GM23248 (cell line): ENCODE measurements at regions not wholly inside any gene's neighbourhood (a gene's known extent, or its start where the extent isn't known, plus 50 kb on each side); places are given as distances from the start of the nearest gene placed in this dataset.
A peak's percentile ranks its signal among the peaks of the same experiment; 100 is the strongest.

Experiments used
- DNase-seq: peaks from one replicate; pipeline ENCODE4 v3.0.0-alpha.2; 2015
- H2AFZ ChIP-seq: fragments of 200-600 bp; sonication (generic); 2 replicates; pipeline ENCODE4 v1.6.1; 2016; ENCODE audit warnings: antibody characterized with exemption
- H3F3A ChIP-seq: fragments of 200-600 bp; sonication (generic); 2 replicates; pipeline ENCODE4 v1.6.1; 2016; ENCODE audit warnings: mild to moderate bottlenecking, antibody characterized with exemption, mixed run types; ENCODE audit not compliant: insufficient read depth
- H3K27ac ChIP-seq: fragments of 200-600 bp; sonication (generic); 2 replicates; pipeline ENCODE4 v1.5.1; 2016; ENCODE audit warnings: mild to moderate bottlenecking
- H3K27me3 ChIP-seq: fragments of 200-600 bp; sonication (generic); replicated peaks from 2 replicates; pipeline ENCODE4 v1.6.1; 2016; ENCODE audit warnings: mild to moderate bottlenecking; ENCODE audit not compliant: insufficient read depth
- H3K36me3 ChIP-seq: fragments of 200-600 bp; sonication (generic); 2 replicates; pipeline ENCODE4 v1.6.1; 2016; ENCODE audit warnings: low read depth, mild to moderate bottlenecking
- H3K4me1 ChIP-seq: fragments of 200-600 bp; sonication (generic); 2 replicates; pipeline ENCODE4 v1.6.1; 2016; ENCODE audit warnings: mild to moderate bottlenecking; ENCODE audit not compliant: insufficient read depth
- H3K4me2 ChIP-seq: fragments of 200-600 bp; sonication (generic); one replicate; pipeline ENCODE4 v1.6.1; 2016; ENCODE audit warnings: mild to moderate bottlenecking; ENCODE audit not compliant: unreplicated experiment
- H3K4me3 ChIP-seq: fragments of 200-600 bp; sonication (generic); 2 replicates; pipeline ENCODE4 v1.5.1; 2016; ENCODE audit warnings: mild to moderate bottlenecking
- H3K79me2 ChIP-seq: fragments of 200-600 bp; sonication (generic); 2 replicates; pipeline ENCODE4 v1.6.1; 2016; ENCODE audit warnings: mild to moderate bottlenecking; ENCODE audit not compliant: insufficient read depth
- H3K9ac ChIP-seq: fragments of 200-600 bp; sonication (generic); 2 replicates; pipeline ENCODE4 v1.6.1; 2016; ENCODE audit warnings: mild to moderate bottlenecking
- H3K9me2 ChIP-seq: fragments of 200-600 bp; sonication (generic); 2 replicates; pipeline ENCODE4 v1.6.1; 2016; ENCODE audit warnings: mixed run types, mild to moderate bottlenecking, moderate library complexity; ENCODE audit not compliant: insufficient read depth
- H3K9me3 ChIP-seq: fragments of 200-600 bp; sonication (generic); one replicate; pipeline ENCODE4 v1.6.1; 2017; ENCODE audit warnings: low read depth
- H4K20me1 ChIP-seq: fragments of 200-600 bp; sonication (generic); 2 replicates; pipeline ENCODE4 v1.6.0; 2016; ENCODE audit not compliant: insufficient read depth
- EZH2 ChIP-seq: fragments of 200-600 bp; sonication (generic); IDR thresholded peaks from 2 replicates; pipeline ENCODE4 v1.6.1; 2018; ENCODE audit warnings: antibody characterized with exemption, mild to moderate bottlenecking; ENCODE audit not compliant: insufficient read depth, poor library complexity, severe bottlenecking
- EZH2phosphoT487 ChIP-seq: fragments of 200-600 bp; sonication (generic); IDR thresholded peaks from 2 replicates; pipeline ENCODE4 v1.6.1; 2018; ENCODE audit warnings: antibody characterized with exemption, moderate library complexity, mild to moderate bottlenecking, low read depth; ENCODE audit not compliant: insufficient read depth
- WGBS, 2 experiments: methylation state at CpG; one replicate each; pipeline ENCODE4 v1.1.6; 2015 to 2017; ENCODE audit warnings: low lambda C conversion rate in 2 of 2, low coverage in 1 of 2; ENCODE audit errors: missing lambda C conversion rate in 2 of 2; 5-methylcytosine and 5-hydroxymethylcytosine counted together
- in situ Hi-C: fragments of 300-500 bp; cut with MboI; formaldehyde crosslinking; loops from 2 replicates; pipeline ENCODE4 v1.15.0; 2020

- in situ Hi-C loops: no loop called here
- H3K4me3 ChIP-seq: no peak overlapping the region
These were observed 123.3 kb upstream of the PFKP start for GRCh38 chr10:2943932-2944614.

GRCh38 chr10:2942938-2943337 lies 124.4 kb upstream of the PFKP start:
- no peak for TF ChIP-seq EZH2phosphoT487
- no peak for TF ChIP-seq EZH2
- in situ Hi-C loops: no loop called here
- H3K27ac ChIP-seq: no peak overlapping the region
- no peaks in the 10 kb centered on the region for H3F3A ChIP-seq
- no peaks in the 10 kb centered on the region for H4K20me1 ChIP-seq
- DNase-seq: no peak
- no peaks in the 10 kb centered on the region for H3K9me3 ChIP-seq
- H3K9ac ChIP-seq: no peak overlapping the region
- H3K27me3 ChIP-seq: peaks cover 23% of the 10 kb centered on the region
- no peaks in the 10 kb centered on the region for H3K36me3 ChIP-seq
- no peaks in the 10 kb centered on the region for H3K9me2 ChIP-seq
- no peak overlapping the region for H2AFZ ChIP-seq
- H3K4me1 ChIP-seq: no peaks in the 10 kb centered on the region
- no peak overlapping the region for H3K4me2 ChIP-seq
- WGBS, 2 experiments: 17 to 19% methylated on average over 3 of the region's 3 CpGs
- no peaks in the 10 kb centered on the region for H3K79me2 ChIP-seq
- no peak overlapping the region for H3K4me3 ChIP-seq

More at GRCh38 chr10:2943932-2944614, 123.3 kb upstream of the PFKP start:
- H2AFZ ChIP-seq: no peak overlapping the region
- H3K36me3 ChIP-seq: no peaks in the 10 kb centered on the region
- H3K9ac ChIP-seq: no peak overlapping the region
- no peak for DNase-seq
- no peak overlapping the region for H3K4me2 ChIP-seq
- peaks cover 20% of the 10 kb centered on the region for H3K27me3 ChIP-seq
- no peaks in the 10 kb centered on the region for H3K79me2 ChIP-seq
- H3K4me1 ChIP-seq: no peaks in the 10 kb centered on the region
- 63 to 65% methylated on average over 7 of the region's 7 CpGs for WGBS, 2 experiments
- no peak for TF ChIP-seq EZH2phosphoT487
- TF ChIP-seq EZH2: no peak
- no peaks in the 10 kb centered on the region for H3K9me2 ChIP-seq
- H3K27ac ChIP-seq: no peak overlapping the region
- no peaks in the 10 kb centered on the region for H4K20me1 ChIP-seq
- no peaks in the 10 kb centered on the region for H3F3A ChIP-seq
- no peaks in the 10 kb centered on the region for H3K9me3 ChIP-seq

- DNase-seq: peak; percentile 49
- no peaks in the 10 kb centered on the region for H3K9me2 ChIP-seq
- H3K36me3 ChIP-seq: no peaks in the 10 kb centered on the region
- no peaks in the 10 kb centered on the region for H3K9me3 ChIP-seq
- in situ Hi-C loops: no loop called here
- no peak overlapping the region for H3K9ac ChIP-seq
- H3F3A ChIP-seq: no peaks in the 10 kb centered on the region
- WGBS, 2 experiments: 51 to 56% methylated on average over 3 of the region's 3 CpGs
- no peaks in the 10 kb centered on the region for H3K79me2 ChIP-seq
- TF ChIP-seq EZH2 (no peak), EZH2phosphoT487 (no peak)
- peaks cover 55% of the 10 kb centered on the region for H3K27me3 ChIP-seq
- no peak overlapping the region for H3K4me2 ChIP-seq
- H3K4me3 ChIP-seq: no peak overlapping the region
- H2AFZ ChIP-seq: no peak overlapping the region
- no peaks in the 10 kb centered on the region for H4K20me1 ChIP-seq
- no peaks in the 10 kb centered on the region for H3K4me1 ChIP-seq
- H3K27ac ChIP-seq: no peak overlapping the region
These were observed 128.5 kb upstream of the PFKP start for GRCh38 chr10:2938869-2939268.

GRCh38 chr10:2936816-2937215 lies 130.5 kb upstream of the PFKP start:
- H3K27ac ChIP-seq: no peak overlapping the region
- 17% methylated on average over 6 of the region's 6 CpGs for WGBS, 2 experiments
- peaks cover 67% of the 10 kb centered on the region for H3K27me3 ChIP-seq
- no peak overlapping the region for H3K4me2 ChIP-seq
- in situ Hi-C loops: no loop called here
- DNase-seq: no peak
- no peak for TF ChIP-seq EZH2
- TF ChIP-seq EZH2phosphoT487: no peak
- no peaks in the 10 kb centered on the region for H3K4me1 ChIP-seq
- H3K79me2 ChIP-seq: no peaks in the 10 kb centered on the region
- H4K20me1 ChIP-seq: no peaks in the 10 kb centered on the region
- no peak overlapping the region for H3K9ac ChIP-seq
- no peak overlapping the region for H3K4me3 ChIP-seq
- no peaks in the 10 kb centered on the region for H3F3A ChIP-seq
- no peaks in the 10 kb centered on the region for H3K36me3 ChIP-seq
- H3K9me3 ChIP-seq: no peaks in the 10 kb centered on the region
- no peak overlapping the region for H2AFZ ChIP-seq
- H3K9me2 ChIP-seq: no peaks in the 10 kb centered on the region
